ENCODE measurements at regions not wholly inside any gene's neighbourhood (a gene's known extent, or its start where the extent isn't known, plus 50 kb on each side); places are given as distances from the start of the nearest gene placed in this dataset.

DNA sequence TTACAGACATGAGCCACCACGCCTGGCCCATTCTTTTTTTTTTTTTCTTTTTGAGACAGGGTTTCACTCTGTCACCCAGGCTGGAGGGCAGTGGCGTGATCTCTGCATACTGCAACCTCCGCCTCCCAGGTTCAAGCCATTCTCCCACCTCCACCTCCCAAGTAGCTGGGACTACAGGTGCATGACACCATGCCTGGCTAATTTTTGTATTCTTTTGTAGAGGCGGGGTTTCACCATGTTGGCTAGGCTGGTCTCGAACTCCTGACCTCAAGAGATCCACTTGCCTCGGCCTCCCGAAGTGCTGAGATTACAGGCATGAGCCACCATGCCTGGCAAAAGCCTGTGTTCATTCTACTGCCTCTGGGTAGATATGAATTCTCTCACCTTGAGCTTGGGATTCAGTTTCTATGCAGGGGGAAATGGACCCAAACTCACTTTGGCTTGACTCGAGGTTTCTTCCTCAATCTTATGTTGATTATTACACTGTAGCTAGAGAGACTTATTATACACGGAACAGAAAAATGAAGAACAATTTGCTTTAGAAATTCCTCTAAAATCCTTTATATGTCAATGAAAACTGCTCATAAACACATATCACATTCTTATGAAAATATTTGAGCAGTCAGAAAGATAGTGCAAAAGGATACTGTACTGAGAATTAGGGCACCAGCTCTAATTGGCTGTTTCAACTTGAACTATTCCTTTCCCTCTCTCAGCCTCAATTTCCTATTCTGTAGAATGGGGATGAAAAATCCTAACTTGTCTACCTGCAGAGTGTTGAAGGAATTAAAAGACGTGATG lies 252.3 kb downstream of the MYCN start:
- no peak overlapping the region for H3K4me3 ChIP-seq (ENCODE audit: low read depth, low read length)
- no peak for DNase-seq (ENCODE audit: low read depth)
- TF ChIP-seq, protein P1, sequence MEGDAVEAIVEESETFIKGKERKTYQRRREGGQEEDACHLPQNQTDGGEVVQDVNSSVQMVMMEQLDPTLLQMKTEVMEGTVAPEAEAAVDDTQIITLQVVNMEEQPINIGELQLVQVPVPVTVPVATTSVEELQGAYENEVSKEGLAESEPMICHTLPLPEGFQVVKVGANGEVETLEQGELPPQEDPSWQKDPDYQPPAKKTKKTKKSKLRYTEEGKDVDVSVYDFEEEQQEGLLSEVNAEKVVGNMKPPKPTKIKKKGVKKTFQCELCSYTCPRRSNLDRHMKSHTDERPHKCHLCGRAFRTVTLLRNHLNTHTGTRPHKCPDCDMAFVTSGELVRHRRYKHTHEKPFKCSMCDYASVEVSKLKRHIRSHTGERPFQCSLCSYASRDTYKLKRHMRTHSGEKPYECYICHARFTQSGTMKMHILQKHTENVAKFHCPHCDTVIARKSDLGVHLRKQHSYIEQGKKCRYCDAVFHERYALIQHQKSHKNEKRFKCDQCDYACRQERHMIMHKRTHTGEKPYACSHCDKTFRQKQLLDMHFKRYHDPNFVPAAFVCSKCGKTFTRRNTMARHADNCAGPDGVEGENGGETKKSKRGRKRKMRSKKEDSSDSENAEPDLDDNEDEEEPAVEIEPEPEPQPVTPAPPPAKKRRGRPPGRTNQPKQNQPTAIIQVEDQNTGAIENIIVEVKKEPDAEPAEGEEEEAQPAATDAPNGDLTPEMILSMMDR (IDR thresholded peaks at IDR 0.05; ENCODE audit: control insufficient read depth, extremely low read depth, insufficient read depth): no peak

DNA sequence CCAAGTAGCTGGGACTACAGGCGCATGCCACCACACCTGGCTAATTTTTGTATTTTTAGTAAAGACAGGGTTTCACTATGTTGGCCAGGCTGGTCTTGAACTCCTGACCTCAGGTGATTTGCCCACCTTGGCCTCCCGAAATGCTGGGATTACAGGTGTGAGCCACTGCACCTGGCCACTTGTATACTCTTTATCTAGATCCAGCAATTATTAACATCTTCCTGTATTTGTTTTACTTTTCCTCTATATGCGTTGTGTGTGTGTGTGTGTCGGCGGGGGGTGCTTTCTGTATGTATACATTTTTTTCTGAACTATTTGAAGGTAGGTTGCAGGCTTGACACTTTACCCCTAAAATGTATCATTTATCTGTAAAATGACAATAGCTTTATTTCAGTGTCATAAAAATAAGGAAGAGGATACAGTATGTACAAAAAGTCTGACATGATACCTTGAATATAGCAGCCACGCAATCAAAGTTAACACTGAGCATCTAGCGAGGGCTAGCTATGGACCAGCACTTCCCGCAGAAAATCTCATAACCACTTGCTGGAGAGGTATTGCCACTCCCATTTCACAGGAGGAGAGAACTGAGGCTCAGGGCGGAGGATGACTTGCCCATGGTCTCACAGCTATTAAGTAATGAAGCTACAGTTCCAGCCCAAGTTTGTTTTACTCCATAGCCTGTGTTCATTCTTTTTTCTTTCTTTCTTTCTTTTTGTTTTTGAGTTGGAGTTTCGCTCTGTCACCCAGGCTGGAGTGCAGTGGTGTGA lies 251.3 kb downstream of the MYCN start:
- no peak overlapping the region for H3K4me3 ChIP-seq (ENCODE audit: low read depth, low read length)
- no peak for DNase-seq (ENCODE audit: low read depth)
- TF ChIP-seq, protein P1 (IDR thresholded peaks at IDR 0.05; ENCODE audit: control insufficient read depth, extremely low read depth, insufficient read depth): no peak

DNA sequence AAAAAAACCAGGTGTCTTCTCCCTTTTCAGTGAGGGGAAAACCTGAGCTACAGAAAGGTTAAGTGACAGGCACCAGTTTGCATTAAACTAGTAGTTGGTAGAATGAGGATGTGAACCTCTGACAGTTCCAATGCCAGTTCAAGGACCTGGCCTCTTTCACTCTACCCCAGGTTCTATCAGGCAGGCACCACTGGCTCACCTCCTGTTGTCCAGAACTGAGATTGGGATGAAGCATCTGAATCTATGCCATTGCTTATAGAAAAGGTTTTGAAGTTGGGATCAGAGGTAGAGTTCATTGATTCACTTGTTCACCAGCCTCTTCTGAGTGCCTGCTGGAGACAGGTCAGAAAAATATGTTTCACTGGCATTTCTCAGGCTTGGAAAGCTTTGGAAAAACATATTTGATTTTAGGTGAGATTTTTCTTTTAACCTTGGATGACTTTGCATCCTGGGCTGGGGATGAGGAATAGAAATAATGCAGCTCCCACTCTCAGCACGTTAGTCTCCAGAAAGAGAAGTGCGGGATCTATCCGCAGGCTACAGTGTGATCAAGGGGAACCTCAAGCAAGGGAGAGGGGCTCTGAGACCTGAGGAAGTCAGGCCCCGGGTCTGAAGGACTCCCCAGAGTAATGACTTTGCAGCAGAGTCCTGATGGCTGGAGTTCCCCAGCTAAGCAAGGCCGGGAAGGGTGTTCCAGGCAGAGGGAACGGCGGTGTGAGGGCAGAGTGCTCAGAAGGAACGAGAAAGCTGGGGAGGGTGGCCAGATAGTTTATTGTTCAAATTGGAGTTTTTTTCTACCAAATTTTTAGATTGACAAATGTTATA lies 250.3 kb downstream of the MYCN start:
- H3K4me3 ChIP-seq (ENCODE audit: low read depth, low read length): no peak overlapping the region
- TF ChIP-seq, protein P1 (IDR thresholded peaks at IDR 0.05; ENCODE audit: control insufficient read depth, extremely low read depth, insufficient read depth): no peak
- no peak for DNase-seq (ENCODE audit: low read depth)

DNA sequence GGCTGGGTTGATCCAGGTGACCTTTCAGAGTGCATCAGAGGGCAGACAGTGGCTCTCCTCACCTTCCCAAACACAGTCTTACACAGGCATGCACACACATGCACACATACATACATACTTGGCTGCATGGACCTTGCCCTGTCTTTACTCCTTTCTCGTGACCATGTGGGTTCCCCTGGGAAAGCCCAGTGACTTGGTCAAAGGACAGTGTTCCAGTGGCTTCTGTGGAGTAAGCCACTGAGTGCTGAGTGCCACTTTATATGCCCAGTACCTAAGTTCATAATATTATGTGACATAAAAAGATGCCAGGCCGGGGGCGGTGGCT lies 249.4 kb downstream of the MYCN start:
- TF ChIP-seq, protein P1 (IDR thresholded peaks at IDR 0.05; ENCODE audit: control insufficient read depth, extremely low read depth, insufficient read depth): no peak
- no peak for DNase-seq (ENCODE audit: low read depth)
- H3K4me3 ChIP-seq (ENCODE audit: low read depth, low read length): no peak overlapping the region

DNA sequence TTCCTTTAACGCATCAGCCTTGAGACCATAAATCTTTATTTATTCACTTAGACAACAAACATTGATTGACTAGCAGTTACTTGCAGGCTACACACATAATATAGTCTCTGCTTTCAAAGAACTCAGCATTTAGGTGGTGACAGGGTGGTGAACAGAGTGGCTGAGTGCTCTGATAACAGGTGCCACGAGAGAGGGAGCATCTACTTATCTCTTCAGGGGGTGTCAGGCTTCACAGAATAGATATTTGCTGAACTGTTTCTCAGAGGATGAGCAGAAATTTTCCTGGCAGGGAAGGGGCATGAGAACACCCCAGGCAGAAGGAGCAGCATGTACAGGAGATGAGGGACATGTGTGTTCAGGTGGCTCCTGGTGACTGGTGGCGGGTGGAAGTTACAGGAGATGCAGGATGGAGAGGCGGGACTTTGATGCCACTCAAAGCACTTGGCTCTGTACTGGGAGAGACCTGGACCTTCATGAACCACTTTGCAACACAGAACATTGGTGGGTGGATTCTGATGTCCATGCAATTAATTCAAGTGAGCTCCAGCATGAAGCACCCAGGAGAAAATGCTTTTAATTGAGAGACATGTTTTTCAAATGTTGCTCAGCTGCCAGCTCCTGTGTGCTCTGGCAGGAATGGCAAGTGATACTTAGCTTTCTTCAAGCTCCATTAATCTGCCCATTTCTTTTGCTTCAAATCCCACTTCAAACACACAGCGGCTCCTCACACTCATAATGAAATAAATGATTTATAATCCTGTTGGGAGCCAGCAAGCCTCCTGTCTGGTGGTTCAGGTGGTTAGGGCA lies 248.9 kb downstream of the MYCN start:
- H3K4me3 ChIP-seq (ENCODE audit: low read depth, low read length): no peak overlapping the region
- DNase-seq (ENCODE audit: low read depth): no peak
- TF ChIP-seq, protein P1 (IDR thresholded peaks at IDR 0.05; ENCODE audit: control insufficient read depth, extremely low read depth, insufficient read depth): no peak

DNA sequence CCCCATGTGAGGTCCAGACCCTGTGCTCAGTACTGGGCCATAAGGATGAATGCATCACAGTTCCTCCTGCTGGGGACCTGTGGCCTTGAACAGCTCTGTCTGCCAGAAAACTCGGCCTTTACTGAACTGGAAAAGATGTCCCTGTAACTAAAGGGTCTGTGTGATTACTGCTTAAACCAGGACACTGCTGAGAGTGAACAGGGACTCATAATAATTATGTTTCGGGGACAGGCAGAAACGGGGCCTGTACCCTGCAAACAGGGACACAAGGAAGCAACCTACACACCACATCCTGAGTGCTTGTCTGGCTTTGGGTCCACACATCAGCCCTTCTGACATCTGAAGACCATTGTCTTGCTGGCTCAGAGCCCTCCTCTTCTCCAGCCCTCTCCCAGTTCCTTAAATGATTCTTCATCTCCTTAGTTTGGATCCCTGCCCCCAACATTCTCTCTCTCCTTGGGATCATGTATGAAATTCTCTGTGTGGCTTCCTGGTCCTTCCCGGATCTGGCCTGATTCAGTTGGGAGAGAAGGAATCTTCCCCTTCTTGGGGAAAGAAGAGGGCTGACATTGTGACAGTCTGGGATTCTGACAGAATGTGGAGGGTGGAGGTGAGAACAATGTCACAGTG lies 248.0 kb downstream of the MYCN start:
- no peak for DNase-seq (ENCODE audit: low read depth)
- no peak overlapping the region for H3K4me3 ChIP-seq (ENCODE audit: low read depth, low read length)
- TF ChIP-seq, protein P1 (IDR thresholded peaks at IDR 0.05; ENCODE audit: control insufficient read depth, extremely low read depth, insufficient read depth): no peak

Measured in LNCaP clone FGC (cell line).